ENCODE measurements at regions not wholly inside any gene's neighbourhood (a gene's known extent, or its start where the extent isn't known, plus 50 kb on each side); places are given as distances from the start of the nearest gene placed in this dataset.

- no peak for DNase-seq (ENCODE audit: low read depth)
Measured at GRCh38 chr3:8200996-8201395, 300.6 kb upstream of the LMCD1 start.

GRCh38 chr3:8201886-8202285 is 299.7 kb upstream of the LMCD1 start:
- no peak for DNase-seq (ENCODE audit: low read depth)

- DNase-seq (ENCODE audit: low read depth), result no peak
Measured at GRCh38 chr3:8204331-8204730, 297.3 kb upstream of the LMCD1 start.

- no peak for DNase-seq (ENCODE audit: low read depth)
Measured at GRCh38 chr3:8204853-8205650, 296.6 kb upstream of the LMCD1 start.

GRCh38 chr3:8205881-8206280 is 295.7 kb upstream of the LMCD1 start:
- no peak for DNase-seq (ENCODE audit: low read depth)

GRCh38 chr3:8206971-8207617 is 294.5 kb upstream of the LMCD1 start:
- no peak for DNase-seq (ENCODE audit: low read depth)

GRCh38 chr3:8210882-8211341 is 290.7 kb upstream of the LMCD1 start:
- DNase-seq (ENCODE audit: low read depth), result no peak

- no peak for DNase-seq (ENCODE audit: low read depth)
Measured at GRCh38 chr3:8212794-8213193, 288.8 kb upstream of the LMCD1 start.

- DNase-seq (ENCODE audit: low read depth), result no peak
Measured at GRCh38 chr3:8213286-8213685, 288.3 kb upstream of the LMCD1 start.

GRCh38 chr3:8215821-8216220 is 285.8 kb upstream of the LMCD1 start:
- no peak for DNase-seq (ENCODE audit: low read depth)

GRCh38 chr3:8218353-8218940 is 283.2 kb upstream of the LMCD1 start:
- no peak for DNase-seq (ENCODE audit: low read depth)

- no peak for DNase-seq (ENCODE audit: low read depth)
Measured at GRCh38 chr3:8220291-8220690, 281.3 kb upstream of the LMCD1 start.

GRCh38 chr3:8223766-8224165 is 277.9 kb upstream of the LMCD1 start:
- DNase-seq (ENCODE audit: low read depth), result no peak

GRCh38 chr3:8224941-8225340 is 276.7 kb upstream of the LMCD1 start:
- no peak for DNase-seq (ENCODE audit: low read depth)

- no peak for DNase-seq (ENCODE audit: low read depth)
Measured at GRCh38 chr3:8233938-8234337, 267.7 kb upstream of the LMCD1 start.

- DNase-seq (ENCODE audit: low read depth), result no peak
Measured at GRCh38 chr3:8236264-8236663, 265.4 kb upstream of the LMCD1 start.

- DNase-seq (ENCODE audit: low read depth), result no peak
Measured at GRCh38 chr3:8237893-8238292, 263.7 kb upstream of the LMCD1 start.

- no peak for DNase-seq (ENCODE audit: low read depth)
Measured at GRCh38 chr3:8238432-8238831, 263.2 kb upstream of the LMCD1 start.

- DNase-seq (ENCODE audit: low read depth), result no peak
Measured at GRCh38 chr3:8239095-8239494, 262.5 kb upstream of the LMCD1 start.

- peak; percentile 25 for DNase-seq (ENCODE audit: low read depth)
Measured at GRCh38 chr3:8239718-8240695, 261.6 kb upstream of the LMCD1 start.

- DNase-seq (ENCODE audit: low read depth), result no peak
Measured at GRCh38 chr3:8246070-8246469, 255.6 kb upstream of the LMCD1 start.

- DNase-seq (ENCODE audit: low read depth), result no peak
Measured at GRCh38 chr3:8253201-8253600, 248.4 kb upstream of the LMCD1 start.

All from M059J (cell line).